ENCODE measurements at regions not wholly inside any gene's neighbourhood (a gene's known extent, or its start where the extent isn't known, plus 50 kb on each side); places are given as distances from the start of the nearest gene placed in this dataset.

DNA sequence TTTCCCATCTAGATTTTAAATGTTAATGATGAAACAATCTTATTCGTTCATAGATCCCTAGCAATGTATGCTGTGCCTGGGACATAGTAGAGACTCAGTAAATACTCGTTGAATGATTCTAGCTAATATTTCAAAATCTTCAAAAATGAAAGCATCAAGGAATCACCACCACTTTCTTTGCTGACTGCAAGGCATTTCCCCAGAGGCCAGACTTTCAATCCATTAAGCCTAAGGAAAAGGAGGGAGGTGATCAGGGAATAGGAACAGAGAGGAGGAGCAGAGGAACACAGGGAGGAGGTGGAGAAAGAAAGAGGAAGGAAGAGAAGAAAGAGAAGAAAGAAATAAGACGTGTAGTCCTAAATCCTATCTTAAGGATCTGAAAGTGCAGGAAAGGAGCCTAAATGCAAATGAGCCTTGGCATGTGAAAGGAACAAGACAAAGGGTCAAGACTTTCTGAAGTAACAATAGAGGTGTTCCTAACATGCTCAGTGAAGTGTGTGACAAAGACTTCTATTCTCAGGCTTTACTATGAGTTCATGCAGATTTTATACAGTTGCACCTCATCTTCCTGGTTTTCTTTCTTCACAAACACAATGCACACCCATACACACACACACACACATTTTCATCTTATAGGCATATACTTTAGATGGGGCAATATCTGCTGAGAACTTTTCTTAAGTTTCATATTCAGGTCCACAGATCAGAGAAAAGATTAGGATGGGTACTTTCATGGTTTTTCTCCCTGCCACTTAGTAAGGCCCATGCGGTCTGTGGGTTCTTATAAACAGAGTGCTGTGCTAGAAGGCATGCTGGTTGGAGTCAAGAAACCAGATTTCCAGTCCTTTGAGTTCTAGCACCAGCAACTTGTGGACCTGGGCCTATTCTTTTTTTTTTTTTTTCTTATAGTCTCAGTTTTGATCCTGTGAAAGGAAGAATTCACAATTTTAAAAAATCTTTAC, 512.2 kb upstream of the TNC start:
- no peak for DNase-seq

DNA sequence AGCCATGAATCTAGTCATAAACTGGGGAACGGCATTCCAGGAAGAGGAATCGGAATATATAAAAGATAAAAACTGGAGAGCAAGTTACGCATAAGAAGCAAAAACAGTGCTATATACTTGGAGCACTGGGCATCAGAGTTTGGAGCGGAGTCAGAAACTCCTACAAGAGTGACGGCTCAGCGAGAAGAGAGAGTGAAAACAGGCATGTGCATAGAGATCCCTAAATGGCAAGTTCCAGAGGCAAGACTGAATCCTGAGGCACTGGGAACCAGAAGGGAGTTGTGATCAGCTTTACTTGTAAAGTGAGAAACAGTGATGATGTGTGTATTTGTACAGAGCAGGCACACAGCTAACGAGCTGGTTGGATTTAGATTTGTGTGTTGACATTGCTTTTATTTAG, 514.4 kb upstream of the TNC start:
- no peak for DNase-seq

DNA sequence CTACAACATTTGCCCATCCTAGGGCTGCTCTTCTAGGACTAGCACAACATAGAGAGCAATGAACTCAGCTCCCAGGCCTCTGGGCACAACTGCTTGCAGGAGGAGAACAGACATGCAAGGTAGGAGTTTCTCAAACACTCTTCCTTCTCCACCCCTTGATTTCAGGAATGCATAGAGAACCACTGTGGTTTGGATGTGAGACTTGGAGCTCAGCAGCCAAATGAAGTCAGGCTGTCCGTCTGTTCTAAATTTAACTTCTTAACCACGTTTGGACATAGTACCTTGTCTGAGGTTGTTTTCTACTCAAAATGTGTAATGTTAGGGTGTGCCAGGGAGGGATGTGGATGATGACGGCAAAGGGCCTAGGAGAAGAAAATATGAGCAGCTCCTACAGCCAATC, 515.1 kb upstream of the TNC start:
- no peak for DNase-seq

DNA sequence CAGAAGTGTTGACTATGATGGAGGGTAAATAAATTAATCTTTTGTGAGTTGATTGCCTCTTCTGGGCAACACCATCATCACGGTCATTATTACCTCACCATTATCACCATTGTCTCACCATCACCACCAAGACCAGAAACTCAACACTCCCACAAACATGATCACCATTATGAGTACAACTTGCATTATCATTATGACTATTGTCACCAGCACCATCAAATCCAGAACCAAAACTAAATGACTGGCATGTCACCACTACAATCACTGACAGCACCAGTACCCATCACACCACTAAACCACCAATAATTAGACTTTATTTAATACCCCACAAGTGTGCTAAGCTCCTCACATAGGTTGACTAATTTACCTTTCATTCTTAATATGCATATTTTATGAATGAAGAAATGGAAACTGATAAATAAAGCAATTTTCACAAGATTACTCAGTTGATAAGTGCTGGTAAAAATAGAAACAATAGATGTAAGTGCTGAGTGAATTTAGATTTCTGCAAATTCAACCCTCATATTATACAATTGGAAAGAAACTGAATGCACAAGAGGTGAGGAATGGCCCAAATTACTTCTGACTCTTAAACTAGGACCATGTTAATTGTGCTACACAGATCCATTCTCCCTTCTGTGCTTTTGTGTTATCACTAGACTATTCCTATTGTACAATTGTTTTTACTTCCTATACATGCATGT, 517.8 kb upstream of the PAPPA start:
- no peak for DNase-seq

DNA sequence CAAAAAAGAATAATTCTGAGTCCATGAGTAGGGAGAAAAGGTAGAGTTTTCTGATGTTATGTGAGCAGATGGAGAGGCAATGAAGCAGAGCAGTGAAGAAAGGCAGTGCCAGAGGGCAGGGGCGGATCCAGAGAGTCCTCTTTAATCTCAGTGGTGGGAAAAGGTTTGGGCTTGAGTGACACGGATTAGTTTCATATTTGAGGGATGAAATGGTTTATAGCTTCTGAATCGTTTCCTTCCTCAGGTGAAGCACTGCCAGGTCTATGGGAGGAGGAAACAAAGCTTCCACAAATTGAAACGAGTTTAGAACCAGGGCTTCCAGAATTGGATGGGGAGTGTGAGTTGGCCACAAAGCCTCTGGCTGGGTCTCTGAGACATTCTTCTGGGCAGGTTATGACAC, 517.0 kb upstream of the PAPPA start:
- no peak for DNase-seq

DNA sequence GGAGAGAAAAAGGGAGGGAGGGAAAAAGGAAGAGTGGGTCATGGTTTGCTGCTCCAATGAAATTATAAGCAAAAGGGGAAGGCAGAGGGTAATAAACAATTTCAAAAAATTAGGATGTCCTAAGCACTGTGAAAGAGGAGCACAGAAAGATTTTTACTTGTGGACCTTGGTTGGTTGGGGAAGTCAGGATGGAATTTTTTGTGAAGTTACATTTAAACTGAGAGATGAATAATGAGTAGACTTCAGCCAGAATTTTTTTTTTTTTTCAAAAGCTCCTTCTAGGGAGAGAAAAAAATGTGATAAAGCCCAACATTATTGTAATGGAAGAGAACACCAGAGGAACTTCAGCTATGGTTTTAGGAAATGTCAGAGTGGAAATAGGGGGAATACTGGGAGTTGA, 515.9 kb upstream of the PAPPA start:
- DNase-seq: no peak

DNA sequence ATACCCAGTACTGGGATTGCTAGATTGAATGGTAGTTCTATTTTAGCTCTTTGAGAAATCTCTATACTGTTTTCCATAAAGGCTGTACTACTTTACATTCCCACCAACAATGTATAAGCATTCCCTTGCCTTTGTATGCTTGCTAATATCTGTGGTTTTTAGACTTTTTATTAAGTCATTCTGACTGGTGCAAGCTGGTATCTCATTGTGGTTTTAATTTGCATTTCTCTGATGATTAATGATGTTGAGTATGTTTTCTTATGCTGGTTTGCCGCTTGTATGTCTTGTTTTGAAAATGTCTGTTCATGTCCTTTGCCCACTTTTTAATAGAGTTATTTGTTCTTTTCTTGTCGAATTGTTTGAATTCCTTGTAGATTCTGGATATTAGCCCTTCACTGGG, 512.7 kb upstream of the PAPPA start:
- no peak for DNase-seq

DNA sequence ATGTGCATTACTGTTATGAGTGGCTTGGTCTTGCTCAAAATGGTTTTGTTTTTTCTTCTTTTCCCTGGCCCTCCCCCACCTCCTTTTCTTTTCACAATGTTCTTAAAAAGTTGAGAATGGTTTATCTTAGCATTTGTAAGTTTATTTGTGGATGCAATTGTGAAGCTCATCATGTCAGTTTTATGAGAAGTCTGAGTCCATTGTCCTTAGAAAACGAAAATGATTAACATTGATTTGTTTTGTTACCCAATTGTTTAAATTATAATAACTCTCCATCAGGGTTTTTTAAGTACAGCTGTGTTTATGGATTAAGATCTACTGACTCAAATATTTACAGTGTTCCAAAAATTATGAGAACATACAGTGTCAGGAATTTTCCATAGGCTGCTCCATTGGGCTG, 511.3 kb upstream of the PAPPA start:
- no peak for DNase-seq

DNA sequence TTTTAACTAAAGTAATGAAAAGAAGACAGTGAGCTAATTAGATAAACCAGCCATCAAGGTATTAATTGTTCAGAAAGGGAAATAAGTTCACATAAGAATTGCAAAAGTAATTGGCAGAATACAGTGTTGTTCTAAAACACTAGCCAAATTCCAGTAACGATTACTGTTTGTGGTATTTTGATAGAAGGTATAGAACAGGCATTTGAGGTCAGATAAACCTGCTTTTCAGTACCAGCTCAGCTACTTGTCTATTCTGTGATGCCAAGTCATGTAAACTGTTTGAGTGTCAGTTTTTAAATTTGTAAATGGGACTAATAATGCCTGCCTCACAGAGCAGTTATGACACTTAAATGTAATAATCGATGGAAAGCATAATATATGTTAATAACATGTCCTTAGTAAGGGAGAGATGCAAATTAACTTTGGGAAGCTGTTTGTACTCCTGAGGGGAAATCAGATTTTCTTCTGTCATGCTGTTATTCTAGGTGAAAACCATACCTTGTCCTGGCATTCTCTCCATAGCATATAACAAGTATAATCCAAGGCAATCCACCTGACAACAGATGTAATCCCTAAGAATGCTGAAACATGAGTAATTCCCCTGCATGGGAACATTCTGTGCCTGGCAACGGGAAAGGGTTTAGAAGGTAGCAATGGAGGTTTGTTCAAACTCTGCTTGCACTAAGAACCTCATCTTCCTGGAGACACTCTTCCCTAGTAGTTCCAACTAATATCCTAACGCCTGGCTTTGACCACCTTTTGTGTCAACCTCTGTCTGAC, 509.5 kb upstream of the PAPPA start:
- DNase-seq: no peak

DNA sequence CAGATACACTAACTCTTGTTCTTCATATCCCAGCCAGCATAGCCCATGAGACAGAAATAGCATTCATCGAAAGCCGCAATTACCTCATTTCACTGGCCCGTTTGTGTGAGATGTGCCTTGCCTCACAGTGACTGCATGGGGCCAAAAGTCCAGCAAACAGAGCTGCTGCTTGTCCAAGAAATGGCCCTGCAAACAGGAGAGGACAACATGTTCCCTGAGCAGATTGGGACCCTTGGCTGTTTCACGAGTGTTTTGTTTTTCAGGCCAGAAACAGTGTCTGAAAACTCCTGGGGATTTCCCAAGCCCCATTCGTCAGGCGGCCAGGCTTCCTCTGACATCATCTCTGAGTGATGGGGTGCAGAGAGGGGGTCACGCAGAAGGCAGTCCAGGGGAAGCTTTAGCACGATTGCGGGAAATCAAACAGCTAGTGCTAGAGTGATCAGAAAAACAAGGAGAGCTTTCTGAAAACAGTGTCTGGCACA, 503.6 kb upstream of the PAPPA start:
- DNase-seq: no peak

DNA sequence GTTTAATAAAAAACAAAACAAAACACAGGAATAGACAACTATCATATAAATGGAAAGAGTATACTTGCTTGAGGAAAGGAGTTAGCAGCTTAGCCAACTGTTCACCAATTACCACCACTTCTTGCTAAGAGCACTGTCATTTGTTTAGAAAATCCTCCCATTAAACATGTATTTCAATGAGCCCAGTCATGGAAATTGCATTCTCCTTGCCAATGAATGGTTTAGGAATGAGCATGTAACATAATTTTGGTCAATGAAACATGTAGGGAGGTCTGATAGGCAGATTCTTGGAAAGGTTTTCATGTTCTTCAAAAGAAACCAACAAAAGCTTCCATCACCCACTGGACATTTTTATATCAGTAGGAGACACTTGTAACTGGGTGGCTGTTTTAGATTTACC, 502.8 kb upstream of the PAPPA start:
- no peak for DNase-seq

DNA sequence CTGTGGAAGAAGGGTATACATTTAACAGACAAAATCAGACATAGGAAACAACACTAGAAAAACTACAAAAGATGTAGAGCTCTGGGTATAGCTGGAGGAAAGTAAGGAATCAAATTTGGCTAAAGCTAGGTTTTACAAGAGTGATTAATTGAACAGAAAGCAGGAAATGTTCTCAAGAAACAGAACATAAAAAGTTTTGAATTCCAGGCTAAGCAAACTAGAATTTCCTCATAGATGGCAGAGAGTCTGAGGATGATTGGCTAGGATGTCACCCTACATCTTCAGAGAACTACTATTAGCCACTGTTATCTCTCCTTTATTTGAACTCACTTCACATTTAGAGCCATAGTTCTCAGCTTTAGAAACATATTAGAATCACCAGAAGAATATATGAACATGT, 502.1 kb upstream of the PAPPA start:
- no peak for DNase-seq

DNA sequence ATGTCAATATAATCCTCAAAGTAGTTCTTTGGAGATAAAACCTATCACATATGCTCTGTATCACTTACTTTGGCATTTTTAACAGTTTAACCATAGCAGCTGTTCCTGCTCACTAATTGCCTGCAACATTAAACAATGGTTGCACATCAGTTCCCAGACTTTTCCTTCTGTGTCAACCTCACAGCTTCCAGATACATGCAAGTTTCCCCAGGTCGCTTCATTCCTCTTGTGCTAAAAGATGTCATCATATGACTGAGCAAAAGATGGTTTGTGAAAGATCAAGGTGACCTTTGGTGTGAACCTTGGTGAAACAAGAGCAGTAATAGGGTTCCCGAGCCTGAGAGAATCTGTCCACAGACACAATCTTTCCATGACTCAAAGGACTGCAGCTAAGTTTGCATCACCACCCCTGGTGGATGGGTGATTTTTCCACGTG, 500.4 kb upstream of the PAPPA start:
- DNase-seq: no peak

DNA sequence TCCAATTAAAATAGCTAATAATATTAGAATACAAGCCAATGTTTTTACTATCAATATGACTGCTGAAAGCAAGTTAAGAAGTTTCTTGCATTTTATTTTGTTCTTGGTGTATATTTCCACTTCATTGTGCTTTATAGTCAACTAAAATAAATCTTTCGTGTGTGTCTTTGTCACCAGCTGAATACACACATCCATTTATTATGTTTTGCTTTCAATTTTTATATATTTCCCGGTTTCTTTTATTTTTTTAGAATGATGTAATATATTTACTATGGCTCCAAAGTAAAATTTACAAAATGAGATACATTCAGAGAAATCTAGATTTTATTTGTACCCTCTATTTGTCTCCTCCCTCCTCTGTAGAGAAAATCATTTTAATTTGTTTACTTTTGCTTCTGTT, 495.9 kb upstream of the PAPPA start:
- DNase-seq: no peak

DNA sequence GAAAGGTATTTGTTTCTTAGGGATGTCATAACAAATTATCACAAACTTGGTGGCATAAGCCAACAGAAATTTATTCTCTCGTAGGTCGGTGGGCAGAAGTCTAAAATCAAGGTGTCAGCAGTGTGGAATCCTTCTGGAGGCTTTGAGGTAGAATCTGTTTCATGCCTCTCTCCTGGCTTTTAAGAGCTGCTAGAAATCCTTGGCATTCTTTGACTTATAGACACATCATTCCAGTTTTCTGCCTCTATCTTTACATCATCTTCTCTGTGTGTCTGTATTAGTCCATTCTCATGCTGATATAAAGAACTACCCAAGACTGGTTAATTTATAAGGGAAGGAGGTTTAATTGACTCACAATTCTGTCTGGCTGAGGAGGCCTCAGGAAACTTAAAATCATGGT, 488.1 kb upstream of the PAPPA start:
- no peak for DNase-seq

DNA sequence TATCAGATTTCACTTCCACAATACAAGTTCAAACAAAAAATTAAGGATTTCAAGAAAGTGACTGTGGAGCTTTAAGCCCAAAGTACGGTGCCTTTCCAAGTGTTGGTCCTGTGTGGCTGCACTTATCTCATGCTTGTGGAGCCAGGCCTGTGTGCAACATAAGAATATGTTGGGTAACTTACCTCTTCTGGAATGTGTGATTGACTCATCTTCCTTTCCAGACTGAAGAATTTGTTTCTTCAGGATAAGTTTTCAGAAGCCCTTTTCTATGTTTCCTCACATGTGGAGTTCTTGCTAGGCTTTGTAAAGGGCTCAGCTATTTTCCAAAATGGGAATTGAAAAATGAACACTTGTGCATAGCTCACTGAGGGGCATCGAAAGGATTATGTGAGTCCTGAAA, 485.1 kb upstream of the PAPPA start:
- no peak for DNase-seq

DNA sequence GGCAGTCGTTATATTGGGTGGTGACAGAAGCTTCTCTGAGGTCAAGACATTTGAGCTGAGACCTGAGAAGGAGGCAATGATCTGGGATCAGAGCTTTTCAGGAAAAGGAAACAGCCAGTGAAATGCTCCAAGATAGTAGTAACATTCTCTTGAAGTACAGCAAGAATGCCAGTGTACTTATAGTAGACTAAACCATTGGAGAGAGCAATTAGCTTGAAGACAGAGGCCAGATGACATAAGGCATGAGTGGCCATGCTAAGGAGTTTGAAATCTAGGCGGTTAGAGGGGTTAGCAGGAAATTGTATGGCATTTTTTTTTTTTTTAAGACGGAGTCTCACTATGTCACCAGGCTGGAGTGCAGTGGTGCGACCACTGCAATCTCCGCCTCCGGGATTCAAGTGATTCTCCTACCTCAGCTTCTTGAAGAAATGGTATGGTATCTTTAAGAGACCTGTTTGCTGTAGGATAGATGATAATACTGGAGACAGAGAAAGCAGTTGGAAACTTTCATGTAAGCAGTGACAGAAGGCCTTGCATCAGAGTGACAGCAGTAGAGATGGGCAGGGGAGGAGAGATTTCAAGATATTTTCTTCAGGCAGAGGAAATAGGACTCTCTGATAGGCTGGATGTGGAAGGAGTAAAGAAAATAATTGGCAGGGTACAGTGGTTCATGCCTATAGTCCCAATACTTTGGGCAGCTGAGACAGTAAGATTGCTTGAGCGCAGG, 482.2 kb upstream of the PAPPA start:
- no peak for DNase-seq

DNA sequence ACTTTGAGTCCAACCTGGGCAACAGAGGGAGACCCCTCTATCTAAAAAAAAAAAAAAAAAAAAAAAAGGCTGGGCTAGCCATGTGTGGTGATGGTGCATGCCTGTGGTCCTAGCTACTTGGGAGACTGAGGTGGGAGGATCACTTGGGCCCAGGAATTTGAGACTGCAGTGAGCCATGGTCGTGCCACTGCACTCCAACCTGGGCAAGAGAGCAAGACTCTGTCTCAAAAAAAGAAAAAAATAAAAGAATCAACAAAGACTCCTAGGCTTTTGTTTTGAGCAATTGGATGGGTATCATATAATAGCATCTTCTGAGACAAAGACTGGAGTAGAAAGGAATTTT, 481.7 kb upstream of the PAPPA start:
- DNase-seq: no peak

DNA sequence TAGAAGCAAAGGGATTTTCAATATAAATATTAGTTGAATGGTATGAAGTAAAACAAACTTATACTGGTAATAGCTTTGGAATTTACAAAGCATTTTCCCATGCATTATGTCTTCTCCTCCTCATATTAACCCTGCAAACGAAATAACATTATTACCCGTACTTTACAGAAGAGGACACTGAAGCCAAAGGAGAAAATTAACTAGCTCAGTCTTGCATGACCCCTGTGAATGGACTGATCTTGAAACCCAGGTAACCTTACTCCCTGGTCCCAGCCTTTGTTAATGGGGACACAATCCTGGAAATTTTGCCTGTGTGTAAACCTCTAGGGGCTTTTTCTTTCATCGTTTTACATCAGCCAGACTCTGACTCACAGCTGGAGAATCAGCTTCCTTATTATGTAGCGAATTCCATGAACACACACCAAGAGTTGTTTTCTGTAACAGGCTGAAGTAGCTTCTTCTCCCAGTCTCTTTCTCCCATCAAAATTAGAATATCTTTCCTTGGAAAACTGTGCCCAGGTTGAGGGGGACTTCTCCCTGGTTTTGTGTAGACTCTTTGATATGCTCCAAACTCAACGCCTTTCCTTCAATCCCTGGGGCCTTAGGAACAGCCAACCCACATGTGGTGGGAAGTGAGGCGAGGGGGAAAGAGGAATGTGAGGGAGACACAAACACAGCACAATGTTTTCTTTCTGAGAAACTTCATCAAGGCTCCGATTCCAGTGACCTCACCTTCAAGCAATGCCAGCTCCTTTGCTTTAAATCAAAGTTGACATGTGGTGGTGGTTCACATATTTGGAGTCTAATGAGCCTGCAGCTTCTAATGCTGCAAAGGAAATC, 480.9 kb upstream of the PAPPA start:
- no peak for DNase-seq

DNA sequence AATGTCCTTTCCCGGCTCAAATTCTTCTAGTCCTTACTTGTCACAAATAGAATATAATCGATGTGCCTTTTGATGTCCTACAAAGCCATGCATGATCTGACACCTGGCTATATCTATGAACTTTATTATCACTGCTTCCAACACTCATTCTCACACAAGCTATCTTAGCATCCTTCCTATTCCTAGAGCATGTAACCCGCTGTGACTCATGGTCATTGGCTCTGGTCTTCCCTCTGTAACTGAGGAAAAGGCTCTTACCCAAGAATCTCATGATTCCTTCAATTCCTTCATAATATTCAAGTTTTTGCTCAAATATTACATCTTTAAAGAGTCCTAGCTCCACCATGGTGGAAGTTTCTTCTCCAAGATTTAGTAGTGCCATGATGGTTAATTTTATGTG, 480.0 kb upstream of the PAPPA start:
- DNase-seq: no peak

DNA sequence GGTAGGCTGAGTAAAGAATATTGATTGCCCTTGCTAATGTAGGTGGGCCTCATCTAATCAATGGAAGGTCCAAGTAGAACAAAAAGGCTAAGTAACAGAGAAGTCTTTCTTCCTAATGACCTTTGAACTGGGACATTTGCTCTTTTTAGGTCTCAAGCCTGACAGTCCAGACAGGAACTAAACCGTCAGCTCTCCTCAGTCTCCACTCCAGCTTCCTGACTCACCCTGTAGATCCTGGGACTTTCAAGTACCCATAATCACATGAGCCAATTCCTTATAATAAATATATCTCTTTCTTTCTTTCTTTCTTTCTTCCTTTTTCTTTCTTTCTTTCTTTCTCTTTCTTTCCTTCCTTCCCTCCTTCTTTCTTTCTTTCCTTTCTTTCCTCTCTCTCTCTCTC, 479.5 kb upstream of the PAPPA start:
- DNase-seq: no peak

DNA sequence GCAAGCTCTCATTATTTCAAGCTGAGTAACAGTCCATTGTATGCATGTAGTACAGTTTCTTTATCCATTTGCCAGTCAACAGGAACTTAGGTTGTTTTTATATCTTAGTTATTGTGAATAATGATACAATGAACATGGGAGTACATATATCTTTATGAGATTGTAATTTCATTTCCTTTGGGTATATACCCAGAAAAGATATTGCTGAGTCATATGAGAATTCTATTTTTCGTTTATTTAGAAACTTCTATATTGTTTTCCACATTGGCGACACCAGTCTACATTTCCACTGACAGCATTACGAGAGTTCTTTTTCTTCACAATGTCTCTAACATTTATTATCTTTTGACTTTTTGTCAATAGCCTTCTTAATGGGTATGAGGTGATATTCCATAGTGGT, 477.8 kb upstream of the PAPPA start:
- DNase-seq: no peak
